ENCODE measurements at regions not wholly inside any gene's neighbourhood (a gene's known extent, or its start where the extent isn't known, plus 50 kb on each side); places are given as distances from the start of the nearest gene placed in this dataset.

- TF ChIP-seq CTCF (IDR thresholded peaks at IDR 0.05; ENCODE audit: extremely low read depth, missing control alignments): no peak
- no peak for DNase-seq (ENCODE audit: low spot score)
Measured at GRCh38 chrX:49753691-49754090, 57.9 kb upstream of the PAGE1 start.

GRCh38 chrX:49748211-49748956 lies 52.6 kb upstream of the PAGE1 start:
- no peak for DNase-seq (ENCODE audit: low spot score)
- TF ChIP-seq CTCF (IDR thresholded peaks at IDR 0.05; ENCODE audit: extremely low read depth, missing control alignments): no peak

- no peak for DNase-seq (ENCODE audit: low spot score)
- no peak for TF ChIP-seq CTCF (IDR thresholded peaks at IDR 0.05; ENCODE audit: extremely low read depth, missing control alignments)
Measured at GRCh38 chrX:49746306-49746705, 50.5 kb upstream of the PAGE1 start.
